ENCODE measurements at regions not wholly inside any gene's neighbourhood (a gene's known extent, or its start where the extent isn't known, plus 50 kb on each side); places are given as distances from the start of the nearest gene placed in this dataset.
A peak's percentile ranks its signal among the peaks of the same experiment; 100 is the strongest.

- intact Hi-C loops (cut with DNase I), result loop anchor here (5.0 kb wide), 2 partner anchors 52 to 247 kb away; no protein-coding TSS in a partner anchor
- Histone ChIP-seq H3K9me3 (no peaks in the 10 kb centered on the region), H3K4me1 (peaks cover 20 to 39% (median 36%) of the 10 kb centered on the region in 4 donors), H3K36me3 (no peaks in the 10 kb centered on the region), H3K27ac (replicated peaks in 1 of 4) (peak overlapping the region; percentile 71 to 84 (median 76)), H3K4me3 (peak overlapping the region; percentile 2 to 47 (median 38)), H3K27me3 (no peaks in the 10 kb centered on the region)
- TF ChIP-seq CTCF (IDR thresholded peaks at IDR 0.05), result no peak
- TF ChIP-seq POLR2AphosphoS5 (IDR thresholded peaks at IDR 0.05), result peak; percentile 47 to 81
- no peak for TF ChIP-seq EP300 (IDR thresholded peaks at IDR 0.05)
- no peak for TF ChIP-seq POLR2A (IDR thresholded peaks at IDR 0.05; ENCODE audit: low read depth)
- no peak for DNase-seq (ENCODE audit: extremely low spot score)
- 9% methylated on average over 8 of the region's 8 CpGs for WGBS
These were observed 235.7 kb upstream of the ZNF217 start for GRCh38 chr20:53829255-53829723.

- no peaks in the 10 kb centered on the region for H3K36me3 ChIP-seq
- peak overlapping the region; percentile 71 to 84 (median 76) for H3K27ac ChIP-seq (replicated peaks in 1 of 4)
- intact Hi-C loops (cut with DNase I), result loop anchor here (5.0 kb wide), 2 partner anchors 51 to 246 kb away; no protein-coding TSS in a partner anchor
- H3K4me1 ChIP-seq, result peaks cover 20 to 39% (median 36%) of the 10 kb centered on the region in 4 donors
- peak overlapping the region; percentile 23 to 47 (median 38) for H3K4me3 ChIP-seq
- under 1% methylated on average over 6 of the region's 6 CpGs for WGBS
- DNase-seq (ENCODE audit: extremely low spot score), result no peak
- no peaks in the 10 kb centered on the region for H3K27me3 ChIP-seq
- no peaks in the 10 kb centered on the region for H3K9me3 ChIP-seq
- TF ChIP-seq POLR2AphosphoS5 (IDR thresholded peaks at IDR 0.05) (peak in 1 of 2 donors; percentile 34), CTCF (IDR thresholded peaks at IDR 0.05) (no peak)
These were observed 235.1 kb upstream of the ZNF217 start for GRCh38 chr20:53828682-53829254.

GRCh38 chr20:53828088-53828681, 234.5 kb upstream of the ZNF217 start:
- H3K9me3 ChIP-seq, result no peaks in the 10 kb centered on the region
- 9% methylated on average over 5 of the region's 5 CpGs for WGBS
- DNase-seq (ENCODE audit: extremely low spot score), result no peak

GRCh38 chr20:53827292-53828087, 233.9 kb upstream of the ZNF217 start:
- Histone ChIP-seq H3K27me3 (no peaks in the 10 kb centered on the region), H3K4me3 (peak overlapping the region in 3 of 4 donors; percentile 38 to 47 (median 38)), H3K9me3 (no peaks in the 10 kb centered on the region), H3K27ac (replicated peaks in 1 of 4) (peak overlapping the region; percentile 71 to 84 (median 76)), H3K36me3 (no peaks in the 10 kb centered on the region), H3K4me1 (peaks cover 20 to 39% (median 36%) of the 10 kb centered on the region in 4 donors)
- no peak for TF ChIP-seq POLR2AphosphoS5 (IDR thresholded peaks at IDR 0.05)
- no peak for TF ChIP-seq CTCF (IDR thresholded peaks at IDR 0.05)
- TF ChIP-seq EP300 (IDR thresholded peaks at IDR 0.05), result no peak
- TF ChIP-seq POLR2A (IDR thresholded peaks at IDR 0.05; ENCODE audit: low read depth), result no peak
- DNase-seq (ENCODE audit: extremely low spot score), result no peak
- intact Hi-C loops (cut with DNase I), result loop anchor here (5.0 kb wide), 2 partner anchors 50 to 245 kb away; no protein-coding TSS in a partner anchor
- WGBS, result 60% methylated on average over 4 of the region's 4 CpGs

More at GRCh38 chr20:53828088-53828681, 234.5 kb upstream of the ZNF217 start:
- Histone ChIP-seq H3K4me1 (peaks cover 20 to 39% (median 36%) of the 10 kb centered on the region in 4 donors), H3K36me3 (no peaks in the 10 kb centered on the region), H3K27ac (replicated peaks in 1 of 4) (peak overlapping the region; percentile 71 to 84 (median 76)), H3K27me3 (no peaks in the 10 kb centered on the region), H3K4me3 (peak overlapping the region; percentile 23 to 47 (median 38))
- intact Hi-C loops (cut with DNase I), result loop anchor here (5.0 kb wide), 2 partner anchors 51 to 246 kb away; no protein-coding TSS in a partner anchor
- TF ChIP-seq POLR2A (IDR thresholded peaks at IDR 0.05; ENCODE audit: low read depth), result no peak
- TF ChIP-seq POLR2AphosphoS5 (IDR thresholded peaks at IDR 0.05), result peak; percentile 38 to 70
